Testis (tissue), 2 donors: ENCODE measurements at regions not wholly inside any gene's neighbourhood (a gene's known extent, or its start where the extent isn't known, plus 50 kb on each side); places are given as distances from the start of the nearest gene placed in this dataset.

Experiments used
- DNase-seq: peaks from one replicate; pipeline ENCODE4 v3.0.0-alpha.2; 2019
- H3K27ac ChIP-seq, 2 donors: fragments of 200-600 bp; sonication (generic); one replicate each; pipeline ENCODE4 v1.5.1; 2019
- H3K27me3 ChIP-seq: fragments of 200-600 bp; sonication (generic); one replicate; pipeline ENCODE4 v1.5.1; 2019
- H3K36me3 ChIP-seq: fragments of 200-600 bp; sonication (generic); one replicate; pipeline ENCODE4 v1.5.1; 2017; ENCODE audit warnings: low read depth; ENCODE audit errors: missing control alignments
- H3K4me1 ChIP-seq: fragments of 200-600 bp; sonication (generic); one replicate; pipeline ENCODE4 v1.5.1; 2019
- H3K4me3 ChIP-seq, 2 donors: fragments of 200-600 bp; sonication (generic); one replicate each; pipeline ENCODE4 v1.5.1; 2017 to 2019
- H3K9me3 ChIP-seq: fragments of 200-600 bp; sonication (generic); one replicate; pipeline ENCODE4 v1.5.1; 2017
- POLR2A ChIP-seq: fragments of 450-650 bp; IDR thresholded peaks from one replicate; pipeline ENCODE4 v1.6.1; 2017; ENCODE audit warnings: antibody characterized with exemption, mild to moderate bottlenecking, moderate library complexity
- WGBS, 2 donors: methylation state at CpG; one replicate each; pipeline ENCODE4 v1.1.5; 2018; 5-methylcytosine and 5-hydroxymethylcytosine counted together
- intact Hi-C: fragments of 100-400 bp; cut with DNase I; formaldehyde crosslinking; loops from one replicate; pipeline ENCODE4 v1.15.1; 2023; ENCODE audit warnings: low total_unique reads
- TF ChIP-seq, protein P1 (sequence below), 3 experiments: fragments of 450-650 bp in 2 of 3; fragments of 200-600 bp in 1 of 3; sonication (generic) in 1 of 3; IDR thresholded peaks; one replicate each; pipeline ENCODE4 v1.5.1; 2016 to 2019; ENCODE audit warnings: antibody characterized with exemption in 3 of 3, mild to moderate bottlenecking in 2 of 3, moderate library complexity in 1 of 3

DNA sequence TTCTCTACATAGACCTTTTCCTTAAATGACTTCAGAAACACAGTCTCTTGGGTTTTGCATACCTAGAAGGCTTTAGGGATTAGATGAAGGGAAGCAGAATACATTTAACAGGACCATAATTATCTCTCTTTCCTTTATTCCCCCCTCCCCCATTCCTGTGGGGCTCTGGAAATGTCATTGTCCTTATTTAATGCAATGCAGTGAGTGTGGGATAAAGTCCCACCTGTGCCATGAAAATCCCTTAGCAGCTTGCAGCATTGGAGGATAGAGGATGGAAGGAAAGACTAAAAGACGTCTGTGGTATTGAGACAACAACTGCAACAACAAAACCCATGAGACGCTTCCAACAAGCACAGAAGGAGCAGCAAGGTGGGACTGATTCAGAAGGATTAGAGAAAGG is 117.8 kb upstream of the DCC start:
- no peaks in the 10 kb centered on the region for H3K27me3 ChIP-seq

DNA sequence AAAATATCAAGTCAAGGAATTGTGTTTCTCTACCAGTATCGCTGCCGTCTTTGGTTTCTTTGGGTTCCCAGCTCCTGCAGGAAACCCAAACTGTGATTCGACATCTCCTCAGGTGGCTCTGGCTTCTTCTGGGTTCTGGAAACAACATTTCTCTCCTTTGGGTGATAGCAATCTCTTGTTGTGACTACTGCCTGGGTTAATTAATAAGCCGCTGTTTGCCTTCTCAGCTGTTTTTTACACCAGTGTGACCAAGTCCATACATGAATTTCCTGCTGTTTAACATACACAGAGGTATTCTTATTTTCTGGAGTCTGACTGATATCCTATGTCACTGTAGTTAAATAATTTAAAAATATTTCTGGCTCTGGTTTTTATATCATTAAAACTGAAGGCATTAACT is 112.5 kb upstream of the DCC start:
- Histone ChIP-seq H3K4me1 (no peaks in the 10 kb centered on the region), H3K9me3 (no peaks in the 10 kb centered on the region), H3K27ac (no peak overlapping the region), H3K4me3 (no peak overlapping the region), H3K27me3 (no peaks in the 10 kb centered on the region), H3K36me3 (no peaks in the 10 kb centered on the region)
- WGBS, 2 donors = 95 to 98% methylated on average over 4 of the region's 4 CpGs
- intact Hi-C loops = no loop called here
- TF ChIP-seq POLR2A = no peak
- TF ChIP-seq, protein P1, sequence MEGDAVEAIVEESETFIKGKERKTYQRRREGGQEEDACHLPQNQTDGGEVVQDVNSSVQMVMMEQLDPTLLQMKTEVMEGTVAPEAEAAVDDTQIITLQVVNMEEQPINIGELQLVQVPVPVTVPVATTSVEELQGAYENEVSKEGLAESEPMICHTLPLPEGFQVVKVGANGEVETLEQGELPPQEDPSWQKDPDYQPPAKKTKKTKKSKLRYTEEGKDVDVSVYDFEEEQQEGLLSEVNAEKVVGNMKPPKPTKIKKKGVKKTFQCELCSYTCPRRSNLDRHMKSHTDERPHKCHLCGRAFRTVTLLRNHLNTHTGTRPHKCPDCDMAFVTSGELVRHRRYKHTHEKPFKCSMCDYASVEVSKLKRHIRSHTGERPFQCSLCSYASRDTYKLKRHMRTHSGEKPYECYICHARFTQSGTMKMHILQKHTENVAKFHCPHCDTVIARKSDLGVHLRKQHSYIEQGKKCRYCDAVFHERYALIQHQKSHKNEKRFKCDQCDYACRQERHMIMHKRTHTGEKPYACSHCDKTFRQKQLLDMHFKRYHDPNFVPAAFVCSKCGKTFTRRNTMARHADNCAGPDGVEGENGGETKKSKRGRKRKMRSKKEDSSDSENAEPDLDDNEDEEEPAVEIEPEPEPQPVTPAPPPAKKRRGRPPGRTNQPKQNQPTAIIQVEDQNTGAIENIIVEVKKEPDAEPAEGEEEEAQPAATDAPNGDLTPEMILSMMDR (IDR thresholded peaks at IDR 0.05) = no peak
- DNase-seq = no peak

More for the DNA sequence above, 117.8 kb upstream of the DCC start:
- Histone ChIP-seq H3K4me3 (no peak overlapping the region), H3K9me3 (no peaks in the 10 kb centered on the region), H3K36me3 (no peaks in the 10 kb centered on the region), H3K4me1 (no peaks in the 10 kb centered on the region), H3K27ac (no peak overlapping the region)
- no peak for TF ChIP-seq POLR2A
- TF ChIP-seq, protein P1 (IDR thresholded peaks at IDR 0.05) = no peak
- 69 to 74% methylated on average over 2 of the region's 2 CpGs for WGBS, 2 donors
- intact Hi-C loops = no loop called here
- no peak for DNase-seq

DNA sequence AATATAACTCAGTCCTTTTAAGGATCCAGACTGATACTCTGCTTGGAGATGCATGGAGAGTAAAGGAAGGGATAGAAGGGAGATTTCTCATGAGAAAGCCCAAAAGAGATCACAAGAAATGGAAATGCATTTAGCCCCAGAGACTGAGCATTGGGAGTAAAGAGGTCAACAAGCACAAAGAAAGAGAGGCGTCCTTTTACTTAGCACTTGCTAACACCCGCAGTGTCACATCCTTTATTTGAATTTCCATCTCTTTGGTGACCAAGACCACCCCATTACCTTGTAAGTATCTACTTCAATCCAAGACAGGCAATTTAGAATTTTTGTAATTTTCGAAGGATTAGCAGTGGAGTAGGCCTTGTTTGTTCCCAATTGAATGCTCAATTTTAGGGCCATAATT is 111.8 kb upstream of the DCC start:
- H3K36me3 ChIP-seq = no peaks in the 10 kb centered on the region
- H3K4me1 ChIP-seq = no peaks in the 10 kb centered on the region
- no peak for DNase-seq
- 62 to 73% methylated on average over 3 of the region's 3 CpGs for WGBS, 2 donors
- no peaks in the 10 kb centered on the region for H3K27me3 ChIP-seq
- no peaks in the 10 kb centered on the region for H3K9me3 ChIP-seq
- no peak overlapping the region for H3K27ac ChIP-seq
- intact Hi-C loops = no loop called here
- no peak overlapping the region for H3K4me3 ChIP-seq
- no peak for TF ChIP-seq POLR2A
- TF ChIP-seq, protein P1 (IDR thresholded peaks at IDR 0.05) = no peak

DNA sequence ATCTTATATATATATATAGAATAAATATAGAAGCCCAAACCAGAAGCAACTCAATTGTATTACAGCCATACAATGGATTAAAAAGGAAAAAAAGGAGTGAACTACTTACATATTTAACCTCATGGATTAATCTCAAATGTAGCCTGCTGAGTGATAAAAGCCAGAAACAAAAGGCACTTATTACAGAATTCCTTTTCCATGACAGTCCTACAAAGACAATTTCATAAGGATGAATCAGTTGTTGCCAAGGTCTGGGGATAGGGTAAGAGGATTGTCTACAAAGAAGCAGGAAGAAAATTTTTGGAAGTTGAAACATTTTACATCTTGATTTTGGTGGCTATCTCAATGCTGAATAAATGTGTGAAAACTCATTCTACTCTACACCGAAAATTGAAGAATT is 103.9 kb upstream of the DCC start:
- H3K4me3 ChIP-seq = no peak overlapping the region
- no peak for TF ChIP-seq POLR2A
- TF ChIP-seq, protein P1 (IDR thresholded peaks at IDR 0.05) = no peak
- DNase-seq = no peak
- no peaks in the 10 kb centered on the region for H3K27me3 ChIP-seq
- intact Hi-C loops = no loop called here
- H3K4me1 ChIP-seq = no peaks in the 10 kb centered on the region
- WGBS, 2 donors = 32 to 83% methylated on average over 1 of the region's 1 CpG
- H3K36me3 ChIP-seq = no peaks in the 10 kb centered on the region
- no peak overlapping the region for H3K27ac ChIP-seq
- no peaks in the 10 kb centered on the region for H3K9me3 ChIP-seq

DNA sequence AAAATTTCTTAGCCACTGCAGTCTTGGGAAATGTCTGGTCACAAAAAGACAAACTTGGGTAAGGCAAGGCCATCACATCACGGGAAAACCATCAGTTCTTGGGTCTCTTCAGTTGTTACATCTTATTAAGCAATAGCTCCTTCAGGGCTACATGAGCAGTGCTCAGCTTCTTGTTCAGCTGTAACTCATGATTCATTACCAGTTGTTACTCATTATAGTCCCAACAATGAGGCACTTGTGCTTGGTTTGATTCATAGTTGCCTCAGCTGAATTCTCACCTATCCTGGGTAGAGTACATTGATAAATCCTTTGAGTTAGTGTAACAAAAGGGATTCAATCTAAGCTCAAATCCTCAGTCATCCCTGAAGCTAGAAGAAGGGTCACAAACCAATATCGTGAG is 102.4 kb upstream of the DCC start:
- intact Hi-C loops = no loop called here

More for the DNA sequence above, 102.4 kb upstream of the DCC start:
- Histone ChIP-seq H3K4me3 (no peak overlapping the region), H3K4me1 (no peaks in the 10 kb centered on the region), H3K27me3 (no peaks in the 10 kb centered on the region), H3K36me3 (no peaks in the 10 kb centered on the region), H3K9me3 (no peaks in the 10 kb centered on the region), H3K27ac (no peak overlapping the region)
- WGBS, 2 donors = 71 to 72% methylated on average over 2 of the region's 2 CpGs
- DNase-seq = no peak
- TF ChIP-seq, protein P1 (IDR thresholded peaks at IDR 0.05) = no peak
- TF ChIP-seq POLR2A = no peak
